SKM-1 treated with dmso at 0.1 percent for 144 hours (cell line): ENCODE measurements at regions not wholly inside any gene's neighbourhood (a gene's known extent, or its start where the extent isn't known, plus 50 kb on each side); places are given as distances from the start of the nearest gene placed in this dataset.
"Not testable (repeated sequence)": the region's sequence is repeated elsewhere in the genome, so short reads cannot be mapped to it uniquely, and the experiment has no call there.

Experiments used
- DNase-seq: peaks from one replicate; lab custom pipeline; 2025; ENCODE audit not compliant: unreplicated experiment; lab: John Stamatoyannopoulos, UW

DNA sequence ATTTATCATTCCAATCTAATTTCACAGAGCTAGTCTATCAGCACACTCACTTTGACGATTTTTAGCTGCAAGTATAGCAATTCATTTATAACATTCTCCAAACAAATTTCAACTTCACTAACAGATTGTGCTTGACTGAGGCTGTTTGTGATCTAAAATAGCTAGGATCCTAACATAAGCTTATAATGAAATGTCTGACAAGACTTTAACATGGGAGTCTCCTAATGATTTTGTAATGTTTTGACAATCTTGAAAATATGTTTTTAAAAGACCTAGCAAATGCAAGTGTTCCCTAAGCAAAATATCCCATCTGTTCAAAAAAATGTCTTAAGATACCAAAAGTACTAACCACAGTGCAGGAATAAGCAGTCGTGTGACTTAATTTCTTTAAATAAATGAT is 889.5 kb upstream of the SPRY2 start:
- no peak for DNase-seq

DNA sequence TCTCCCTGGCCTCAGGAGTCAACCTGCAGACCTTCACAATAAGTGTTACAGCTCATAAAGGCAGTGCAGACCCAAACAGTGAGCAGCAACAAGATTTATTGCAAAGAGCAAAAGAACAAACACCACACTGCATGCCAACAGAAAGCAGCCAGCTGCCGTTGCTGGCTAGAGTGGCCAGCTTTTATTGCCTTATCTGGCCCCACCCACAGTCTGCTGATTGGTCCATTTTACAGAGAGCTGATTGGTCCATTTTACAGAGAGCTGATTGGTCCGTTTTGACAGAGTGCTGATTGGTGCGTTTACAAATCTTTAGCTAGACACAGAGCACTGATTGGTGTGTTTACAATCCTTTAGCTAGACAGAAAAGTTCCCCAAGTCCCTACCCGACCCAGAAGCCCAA is 885.9 kb upstream of the SPRY2 start:
- DNase-seq, result not testable (repeated sequence)

DNA sequence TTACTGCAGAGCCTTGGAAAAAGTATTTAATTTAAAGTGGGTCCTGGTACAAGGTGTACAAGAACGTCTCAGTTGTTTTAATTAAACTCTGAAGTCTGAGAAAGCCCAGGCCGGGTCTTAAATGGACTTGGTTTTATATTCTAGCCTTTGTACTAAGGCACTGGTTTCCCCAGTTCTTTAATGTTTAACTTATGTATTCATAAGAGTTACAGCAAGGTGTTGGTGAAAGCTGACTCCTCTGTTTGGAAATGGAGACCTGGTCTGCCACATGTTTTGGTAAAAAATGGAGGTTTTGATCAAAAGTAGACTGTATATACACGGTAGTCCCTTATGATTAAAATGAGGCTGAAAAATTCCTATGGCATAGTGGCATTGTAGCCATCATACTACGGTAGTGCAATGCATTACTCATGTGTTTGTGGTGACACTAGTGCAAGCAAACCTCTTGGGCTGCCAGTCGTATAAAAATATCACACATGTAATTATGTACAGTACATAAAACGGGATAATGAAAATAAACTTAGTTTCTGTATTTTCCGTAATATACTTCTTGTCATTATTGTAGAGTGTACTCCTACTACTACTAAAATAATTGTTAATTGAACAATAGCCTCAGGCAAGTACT is 883.4 kb upstream of the SPRY2 start:
- DNase-seq, result no peak

DNA sequence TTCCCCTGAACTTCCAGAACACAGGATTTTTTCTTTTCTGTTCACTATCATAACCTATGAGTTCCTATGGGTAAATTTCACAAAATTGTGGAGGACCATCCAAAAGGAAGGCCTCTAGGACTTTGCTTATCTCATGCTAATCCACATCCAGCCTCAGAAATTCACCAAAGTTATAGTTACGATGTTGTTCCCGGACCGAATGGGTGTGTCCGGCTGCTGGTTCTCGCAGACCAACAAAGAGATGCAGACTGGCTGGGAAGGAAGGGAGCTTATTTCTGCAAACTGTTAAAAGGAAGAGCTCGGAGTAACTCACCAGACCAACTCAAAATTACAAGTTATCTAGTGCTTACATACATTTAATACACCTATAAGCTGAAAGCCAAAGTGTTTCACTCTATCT is 882.9 kb upstream of the SPRY2 start:
- DNase-seq, result no peak

DNA sequence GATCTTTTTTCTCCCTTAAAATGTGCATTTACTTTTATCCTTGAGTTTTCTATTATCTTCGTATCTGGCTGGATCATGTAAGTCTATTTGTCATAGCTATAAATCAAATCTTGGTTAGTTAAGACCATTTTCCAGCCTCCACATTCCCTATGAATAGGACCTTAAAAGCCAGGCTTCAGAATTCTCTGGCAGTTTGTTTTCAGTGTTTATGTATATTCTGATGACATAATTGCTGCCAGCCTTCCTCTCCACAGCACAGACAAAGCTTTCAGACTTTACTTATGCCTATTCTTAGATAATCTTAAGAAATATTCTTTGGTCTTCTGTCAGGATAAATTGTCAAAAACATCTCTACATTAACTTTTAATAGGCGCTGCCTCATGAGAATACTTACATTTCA is 870.8 kb upstream of the SPRY2 start:
- DNase-seq, result no peak

DNA sequence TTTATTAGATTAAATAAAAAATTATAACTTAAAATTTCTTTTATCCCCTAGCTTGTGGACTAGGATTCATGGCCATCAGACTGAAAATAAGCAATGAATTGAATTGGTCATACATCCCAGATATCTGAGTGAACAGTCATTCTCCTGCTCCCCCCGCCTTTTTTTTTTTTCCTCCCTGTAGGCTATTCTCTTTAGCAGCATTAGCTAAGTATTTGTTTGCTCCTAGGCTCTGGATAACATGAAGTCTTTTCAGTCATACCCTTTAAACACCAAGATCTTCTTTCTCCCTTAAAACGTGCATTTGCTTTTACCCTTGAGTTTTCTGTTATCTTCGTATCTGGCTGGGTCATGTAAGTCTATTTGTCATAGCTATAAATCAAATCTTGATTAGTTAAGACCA is 866.7 kb upstream of the SPRY2 start:
- DNase-seq, result no peak

DNA sequence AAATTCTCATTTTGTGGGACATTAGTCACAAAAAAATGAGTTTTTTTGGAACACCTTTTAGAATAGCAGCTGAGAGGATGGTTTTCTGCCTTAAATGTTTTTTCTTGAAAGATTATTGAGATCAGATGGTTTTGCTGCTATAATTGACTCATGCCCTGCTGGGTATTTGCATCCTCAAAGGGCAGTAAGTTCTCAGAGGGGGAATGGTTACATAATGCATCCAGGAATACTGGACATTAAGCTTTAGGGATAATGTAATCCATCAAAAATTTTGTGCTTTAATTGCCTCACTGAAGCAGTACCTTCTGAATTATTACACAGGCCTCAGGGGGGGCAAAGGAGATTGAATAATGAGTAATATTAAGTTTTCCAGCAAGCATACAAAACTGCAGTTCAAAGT is 866.3 kb upstream of the SPRY2 start:
- no peak for DNase-seq

DNA sequence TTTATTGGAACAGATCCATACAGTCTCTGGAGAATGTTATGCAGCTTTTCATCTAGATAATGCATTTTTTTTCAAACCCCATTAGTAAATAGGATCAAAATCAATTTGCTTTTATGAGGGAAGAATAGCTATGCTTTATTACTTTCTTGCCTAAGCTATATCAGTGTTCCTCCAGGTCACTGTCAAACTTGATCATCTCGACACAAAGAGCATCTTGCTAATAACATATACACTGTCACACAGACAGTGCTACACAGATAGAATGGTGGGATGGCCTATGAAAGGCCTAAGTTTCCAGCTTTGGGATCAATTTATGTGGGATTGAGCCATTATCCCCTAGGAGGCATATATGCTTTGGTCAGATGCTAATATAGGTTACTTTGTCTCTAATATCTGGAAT is 862.9 kb upstream of the SPRY2 start:
- no peak for DNase-seq

DNA sequence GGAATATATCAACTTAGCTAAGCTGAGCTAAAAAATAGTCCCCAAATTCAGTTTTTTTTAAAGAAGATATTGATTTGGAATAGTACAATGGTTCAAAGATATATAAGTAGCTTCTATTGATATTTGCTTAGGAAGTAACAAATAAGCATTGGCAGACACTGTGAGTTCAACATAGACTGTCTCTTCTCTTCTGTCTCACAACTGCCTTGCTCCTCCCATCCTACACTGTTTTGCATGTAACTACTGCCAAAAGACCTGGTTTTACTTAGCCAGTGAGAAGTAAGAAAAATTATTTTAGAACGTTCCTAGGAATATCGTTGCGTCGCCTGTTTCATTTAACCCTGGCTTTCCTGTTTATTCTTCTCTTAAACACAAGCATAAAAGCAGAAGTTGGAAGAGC is 859.0 kb upstream of the SPRY2 start:
- no peak for DNase-seq

DNA sequence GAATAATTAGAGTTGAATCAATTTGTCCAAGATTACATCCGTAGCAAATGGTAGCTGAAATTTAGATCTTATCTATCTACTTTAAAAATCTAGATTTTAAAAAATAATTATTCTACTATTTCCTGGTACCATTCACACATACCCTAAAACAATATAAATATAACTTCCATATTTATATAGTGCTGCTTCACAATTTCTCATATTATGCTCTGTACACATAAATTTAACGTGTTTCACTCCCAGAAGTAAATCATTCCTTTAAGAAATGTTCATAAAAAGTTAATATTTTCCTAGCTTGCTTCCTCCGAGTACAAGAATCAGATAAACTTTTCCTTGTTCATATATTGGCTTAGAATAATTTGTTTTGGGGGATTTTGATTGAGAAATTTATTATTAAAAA is 857.0 kb upstream of the SPRY2 start:
- no peak for DNase-seq

DNA sequence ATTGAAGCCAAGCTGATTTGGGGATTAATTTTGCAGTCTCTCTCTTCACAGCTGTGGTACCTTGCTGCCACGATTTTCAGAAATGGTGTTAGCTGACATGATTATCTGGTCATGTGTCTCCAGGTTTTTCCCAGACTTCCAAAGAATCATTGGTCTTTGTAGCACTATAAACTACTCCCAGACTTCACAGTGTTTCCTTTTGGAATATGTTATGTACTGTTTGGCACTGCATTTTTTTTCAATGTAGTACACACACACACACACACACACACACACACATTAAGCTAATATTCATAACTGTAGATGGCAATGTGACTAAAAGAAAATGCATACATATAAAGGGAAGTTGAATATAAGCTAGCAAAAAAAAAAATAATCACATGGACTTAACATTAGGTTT is 856.6 kb upstream of the SPRY2 start:
- no peak for DNase-seq

DNA sequence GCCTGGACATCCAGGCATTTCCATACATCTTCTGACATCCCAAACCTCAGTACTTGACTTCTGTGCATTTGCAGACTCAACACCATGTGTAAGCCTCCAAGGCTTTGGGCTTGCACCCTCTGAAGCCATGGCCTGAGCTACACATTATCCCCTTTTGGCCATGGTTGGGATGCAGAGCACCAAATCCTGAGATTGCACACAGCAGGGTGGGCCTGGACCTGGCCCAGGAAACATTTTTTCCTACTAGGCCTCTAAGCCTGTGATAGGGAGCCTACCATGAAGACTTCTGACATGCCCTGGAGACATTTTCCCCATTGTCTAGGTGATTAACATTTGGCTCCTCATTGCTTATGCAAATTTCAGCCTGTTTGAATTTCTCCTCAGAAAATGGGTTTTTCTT is 853.4 kb upstream of the SPRY2 start:
- DNase-seq, result no peak

DNA sequence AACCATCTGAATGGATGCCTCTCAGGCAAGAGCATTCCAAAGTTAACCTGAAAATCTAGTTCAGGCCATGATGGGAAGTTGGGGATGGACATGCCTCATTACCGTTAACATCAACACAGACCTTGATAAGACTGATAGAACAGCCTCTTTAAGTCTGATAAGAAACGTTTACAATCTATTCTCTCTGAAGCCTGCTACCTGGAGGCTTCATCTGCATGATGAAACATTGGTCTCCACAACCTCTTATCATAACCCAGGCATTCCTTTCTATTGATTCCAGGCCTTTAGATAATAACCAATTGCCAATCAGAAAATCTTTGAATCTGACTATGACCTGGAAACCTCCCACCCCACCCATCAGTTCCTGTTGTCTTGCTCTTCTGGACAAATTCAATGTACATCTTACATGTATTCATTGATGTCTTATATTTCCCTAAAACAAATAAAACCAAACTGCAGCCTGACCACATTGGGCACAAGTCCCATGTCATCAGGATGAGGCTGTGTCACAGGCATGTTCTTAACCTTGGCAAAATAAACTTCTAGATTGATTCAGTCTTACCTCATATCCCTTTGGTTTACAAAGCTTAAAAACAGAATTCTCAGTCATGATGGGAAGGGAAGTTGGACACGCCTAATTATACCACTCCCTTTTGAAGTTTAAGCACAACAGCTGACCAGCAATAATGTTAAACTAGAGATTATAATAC is 843.8 kb upstream of the SPRY2 start:
- no peak for DNase-seq

DNA sequence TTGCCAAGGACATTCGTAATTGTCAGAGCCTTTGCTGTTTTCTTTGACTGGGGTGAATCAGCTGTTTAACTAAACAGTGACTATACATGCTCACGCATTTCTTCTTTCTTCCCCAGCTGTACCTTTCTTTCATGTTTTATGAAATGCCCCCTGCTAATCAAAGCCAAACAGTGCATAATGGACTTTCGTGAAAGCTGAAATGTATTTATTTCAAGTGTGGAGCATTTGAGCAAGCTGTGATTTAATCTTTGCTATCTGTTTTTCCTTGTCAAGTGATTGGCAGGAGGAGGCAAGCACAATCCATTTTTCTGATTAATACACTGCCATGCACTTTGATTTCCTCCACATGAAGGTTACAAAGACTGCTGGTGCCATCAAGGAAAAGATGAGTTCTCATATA is 831.7 kb upstream of the SPRY2 start:
- DNase-seq, result no peak

DNA sequence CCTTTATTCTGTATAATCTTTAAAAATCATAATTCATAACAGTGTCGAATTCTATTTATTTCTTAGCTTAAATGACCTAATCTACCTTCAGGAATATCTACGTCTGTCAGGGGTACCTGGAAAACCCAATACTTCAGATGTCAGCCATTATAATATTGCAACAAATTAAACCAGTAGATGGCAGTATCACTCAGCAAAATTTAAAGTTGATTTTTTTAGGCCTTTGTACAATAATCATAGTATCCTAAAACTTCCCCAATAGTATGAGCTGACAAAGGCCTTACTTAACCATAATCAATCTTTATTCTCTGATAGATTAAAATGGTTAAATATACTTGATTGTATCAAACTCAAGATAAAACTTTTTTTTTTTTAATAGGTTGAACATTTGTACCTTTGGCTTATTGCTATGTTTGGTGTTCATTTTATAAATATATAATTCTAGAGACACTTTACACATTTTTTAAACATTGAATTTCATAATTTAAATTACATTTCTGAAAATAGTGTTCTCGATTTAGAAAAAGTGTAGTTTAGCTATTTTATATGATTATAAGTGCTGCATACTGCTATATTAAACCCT is 830.2 kb upstream of the SPRY2 start:
- no peak for DNase-seq

DNA sequence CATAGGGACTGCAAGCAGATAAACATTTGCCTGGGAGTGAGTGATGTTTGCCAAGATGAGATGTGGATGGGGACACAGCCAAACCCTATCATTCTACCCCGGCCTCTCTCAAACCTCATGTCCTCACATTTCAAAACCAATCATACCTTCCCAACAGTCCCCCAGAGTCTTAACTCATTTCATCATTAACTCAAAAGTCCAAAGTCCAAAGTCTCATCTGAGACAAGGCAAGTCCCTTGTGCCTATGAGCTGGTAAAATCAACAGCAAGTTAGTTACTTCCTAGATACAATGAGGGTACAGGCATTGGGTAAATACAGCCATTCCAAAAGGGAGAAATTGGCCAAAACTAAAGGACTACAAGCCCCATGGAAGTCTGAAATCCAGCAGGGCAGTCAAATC is 822.9 kb upstream of the SPRY2 start:
- DNase-seq, result not testable (repeated sequence)

DNA sequence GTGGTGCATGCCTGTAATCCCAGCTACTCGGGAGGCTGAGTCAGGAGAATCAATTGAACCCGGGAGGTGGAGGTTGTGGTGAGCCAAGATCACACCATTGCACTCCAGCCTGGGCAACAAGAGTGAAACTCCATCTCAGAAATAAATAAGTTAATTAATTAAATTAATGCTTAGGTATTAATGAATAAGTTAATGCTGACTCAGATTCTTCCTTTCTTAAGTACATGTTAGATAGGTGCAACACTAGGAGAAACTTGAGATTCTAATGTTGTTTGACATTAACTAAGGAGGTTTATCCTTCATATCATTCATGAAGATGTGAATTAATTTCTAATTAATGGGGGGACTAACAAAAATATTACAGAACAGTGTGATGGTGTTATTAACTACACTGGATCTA is 812.6 kb upstream of the SPRY2 start:
- no peak for DNase-seq

DNA sequence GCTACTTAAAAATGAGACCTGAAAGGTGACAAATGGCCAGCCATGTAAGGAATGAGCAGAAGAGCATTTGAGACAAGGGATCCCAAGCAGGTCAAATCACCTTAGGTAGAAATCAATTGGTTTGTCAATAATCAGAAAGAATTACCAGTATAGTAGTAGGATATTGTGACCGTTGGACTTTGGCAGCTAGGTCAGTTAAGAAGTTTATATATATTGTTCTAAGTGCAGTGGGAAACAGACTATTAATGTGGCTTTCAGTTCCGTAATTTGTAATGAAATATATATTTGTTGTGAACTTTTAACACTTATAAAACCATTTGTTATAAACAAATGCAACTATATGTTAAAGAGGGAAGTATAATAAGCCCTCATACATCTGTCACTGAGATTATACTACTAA is 807.9 kb upstream of the SPRY2 start:
- DNase-seq, result no peak

DNA sequence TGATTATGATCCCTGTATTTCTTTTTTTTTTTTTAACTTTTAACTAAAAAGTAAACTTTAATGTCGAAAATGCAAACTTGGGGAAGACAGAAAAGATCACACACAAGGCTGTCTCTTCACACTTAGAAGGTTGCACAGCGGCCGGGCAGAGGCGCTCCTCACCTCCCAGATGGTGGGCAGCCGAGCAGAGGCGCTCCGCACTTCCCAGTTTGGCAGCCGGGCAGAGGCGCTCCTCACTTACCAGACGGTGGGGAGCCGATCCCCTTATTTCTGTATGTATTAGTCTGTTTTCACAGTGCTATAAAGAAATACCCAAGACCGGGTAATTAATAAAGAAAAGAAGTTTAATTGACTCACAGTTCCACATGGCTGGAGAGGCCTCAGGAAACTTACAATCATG is 805.6 kb upstream of the SPRY2 start:
- not testable (repeated sequence) for DNase-seq

DNA sequence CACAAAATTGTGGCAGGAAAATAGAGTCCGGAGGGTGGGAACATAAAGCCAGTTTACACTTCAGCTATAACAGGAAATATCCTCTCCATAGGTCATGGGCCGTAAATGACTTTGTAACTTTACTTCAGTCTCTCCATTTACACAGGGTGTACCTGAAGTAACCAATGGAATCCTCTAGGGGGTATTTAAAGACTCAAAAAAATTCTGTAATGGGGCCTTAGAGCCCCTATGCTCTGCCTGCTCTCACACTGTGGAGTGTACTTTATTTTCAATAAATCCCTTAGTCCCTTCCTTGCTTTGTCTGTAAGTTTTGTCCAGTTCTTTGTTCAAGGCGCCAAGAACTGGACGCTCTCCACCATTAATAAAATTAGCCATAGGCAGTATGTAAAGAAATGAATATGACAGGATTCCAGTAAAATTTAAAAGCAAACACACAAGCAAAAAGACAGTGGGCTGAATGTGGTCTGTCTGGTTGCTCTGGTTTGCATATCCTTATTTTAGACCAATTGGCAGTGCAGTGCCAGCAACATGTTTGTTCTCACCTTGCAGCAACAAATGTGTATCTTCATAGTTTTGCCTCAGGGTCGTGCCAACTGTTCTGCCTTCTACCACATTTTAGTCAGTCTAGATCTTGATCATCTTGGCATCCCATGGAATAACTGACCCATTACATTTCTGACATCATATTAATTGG is 801.5 kb upstream of the SPRY2 start:
- DNase-seq, result no peak

DNA sequence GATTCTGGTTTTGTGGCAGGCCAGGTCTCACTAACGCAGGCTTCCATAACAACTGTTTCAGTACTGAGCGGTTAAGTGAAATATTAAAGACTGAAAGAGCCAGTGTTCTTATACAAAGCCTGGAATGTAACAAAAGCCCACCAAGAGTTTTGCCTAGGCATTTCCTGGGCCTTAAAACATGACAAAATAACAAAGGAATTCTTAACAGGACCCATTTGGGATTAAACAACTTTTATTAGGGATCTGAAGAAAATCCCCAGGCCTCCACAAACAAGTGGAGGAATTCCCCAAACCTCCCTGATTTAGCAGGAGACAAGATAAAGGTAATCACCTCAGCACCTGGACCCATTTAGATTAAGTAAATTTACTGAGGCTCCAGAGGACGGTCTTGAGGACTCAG is 799.7 kb upstream of the SPRY2 start:
- DNase-seq, result no peak

DNA sequence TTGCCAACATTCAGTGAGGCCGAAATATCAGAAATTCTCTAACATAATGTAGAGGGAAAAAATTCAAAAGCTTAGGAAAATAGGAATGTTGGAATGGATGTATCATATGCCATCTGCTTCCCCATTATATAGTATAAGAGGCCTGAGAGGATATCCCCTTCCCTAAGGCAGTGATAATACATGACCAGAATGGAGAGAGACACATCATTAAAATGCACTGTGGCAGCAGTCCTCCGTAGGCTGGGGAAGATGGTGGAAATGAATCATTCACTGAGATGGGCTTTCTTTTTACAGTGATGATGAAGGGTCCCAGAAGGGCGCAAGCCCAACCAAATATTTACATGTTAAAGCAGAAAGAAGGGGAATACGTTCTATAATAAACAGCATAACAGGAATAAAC is 799.1 kb upstream of the SPRY2 start:
- no peak for DNase-seq
